Lung (tissue), 11 donors: ENCODE measurements at regions not wholly inside any gene's neighbourhood (a gene's known extent, or its start where the extent isn't known, plus 50 kb on each side); places are given as distances from the start of the nearest gene placed in this dataset.

Experiments used
- ATAC-seq: fragments of 200-7000 bp; cut with Tn5 transposase; one replicate; pipeline ENCODE4 v1.9.1; 2020; ENCODE audit warnings: moderate number of reproducible peaks; ENCODE audit not compliant: insufficient read depth, low FRiP score
- DNase-seq, 3 donors: peaks; one replicate each; pipeline ENCODE4 v3.0.0-alpha.2; 2013 to 2017
- H3K27ac ChIP-seq, 2 donors: one replicate each; pipeline ENCODE4 v1.5.1; 2013; ENCODE audit warnings: mild to moderate bottlenecking in 2 of 2, moderate library complexity in 2 of 2, control low read depth in 1 of 2, inconsistent platforms in 1 of 2, low read depth in 1 of 2, low read length in 1 of 2
- H3K27me3 ChIP-seq, 3 donors: one replicate each; pipeline ENCODE4 v1.5.1; 2013; ENCODE audit warnings: low read length in 2 of 3; ENCODE audit not compliant: control insufficient read depth in 3 of 3, insufficient read depth in 3 of 3
- H3K36me3 ChIP-seq, 4 donors: one replicate each; pipeline ENCODE4 v1.5.1; 2013; ENCODE audit warnings: low read length in 4 of 4, mild to moderate bottlenecking in 1 of 4, moderate library complexity in 1 of 4; ENCODE audit not compliant: control insufficient read depth in 4 of 4, insufficient read depth in 4 of 4
- H3K4me1 ChIP-seq, 5 donors: one replicate each; pipeline ENCODE4 v1.5.1; 2013; ENCODE audit warnings: low read length in 5 of 5, mild to moderate bottlenecking in 2 of 5, moderate library complexity in 1 of 5; ENCODE audit not compliant: control insufficient read depth in 5 of 5, insufficient read depth in 5 of 5
- H3K4me3 ChIP-seq: one replicate; pipeline ENCODE4 v1.5.1; 2013; ENCODE audit warnings: mild to moderate bottlenecking, control low read depth, moderate library complexity
- H3K9ac ChIP-seq, 2 donors: one replicate each; pipeline ENCODE4 v1.5.1; 2013; ENCODE audit warnings: low read length in 2 of 2, control low read depth in 1 of 2; ENCODE audit not compliant: insufficient read depth in 1 of 2
- H3K9me3 ChIP-seq, 4 donors: one replicate each; pipeline ENCODE4 v1.5.1; 2013; ENCODE audit warnings: low read length in 3 of 4, mild to moderate bottlenecking in 1 of 4, moderate library complexity in 1 of 4; ENCODE audit not compliant: control insufficient read depth in 4 of 4, insufficient read depth in 3 of 4
- CTCF ChIP-seq: IDR thresholded peaks from 2 replicates; pipeline ENCODE4 v1.5.1; 2012; ENCODE audit warnings: mild to moderate bottlenecking; ENCODE audit errors: control extremely low read depth, extremely low read depth
- WGBS, 2 donors: extraction: QIAGEN DNeasy Blood & Tissue Kit; methylation state at CpG; one replicate each; pipeline ENCODE4 v1.1.7; 2013; 5-methylcytosine and 5-hydroxymethylcytosine counted together
- donor health status: control.
- donor health status: control.
- donor health status: Bipolar disorder and iron deficiency.
- donor health status: healthy.
- donor health status: DM: yes; HTN: yes; CAD: no.

- peaks cover 0 to 6% (median 0%) of the 10 kb centered on the region in 5 donors for H3K4me1 ChIP-seq
- no peaks in the 10 kb centered on the region for H3K27me3 ChIP-seq
- 53 to 67% methylated on average over 7 of the region's 7 CpGs for WGBS, 2 donors
- no peak overlapping the region for H3K9ac ChIP-seq
- no peak for TF ChIP-seq CTCF
- ATAC-seq: no peak
- no peaks in the 10 kb centered on the region for H3K9me3 ChIP-seq
- no peak overlapping the region for H3K4me3 ChIP-seq
- DNase-seq: peak in 2 of 3 donors; percentile 13 to 20
- no peaks in the 10 kb centered on the region for H3K36me3 ChIP-seq
- no peak overlapping the region for H3K27ac ChIP-seq
Observed at GRCh38 chr13:103759361-103759760, 693.1 kb upstream of the SLC10A2 start.

GRCh38 chr13:103758222-103758621 lies 692.0 kb upstream of the SLC10A2 start:
- Histone ChIP-seq H3K9ac (no peak overlapping the region), H3K36me3 (no peaks in the 10 kb centered on the region), H3K27me3 (no peaks in the 10 kb centered on the region), H3K9me3 (no peaks in the 10 kb centered on the region), H3K27ac (no peak overlapping the region), H3K4me1 (peaks cover 0 to 6% (median 0%) of the 10 kb centered on the region in 5 donors), H3K4me3 (no peak overlapping the region)
- no peak for TF ChIP-seq CTCF
- DNase-seq (no peak), ATAC-seq (no peak)
- 78 to 86% methylated on average over 1 of the region's 1 CpG for WGBS, 2 donors

GRCh38 chr13:103757361-103757760 lies 691.1 kb upstream of the SLC10A2 start:
- Histone ChIP-seq H3K4me3 (no peak overlapping the region), H3K27ac (no peak overlapping the region), H3K9ac (no peak overlapping the region), H3K4me1 (peaks cover 0 to 6% (median 0%) of the 10 kb centered on the region in 5 donors), H3K9me3 (no peaks in the 10 kb centered on the region), H3K36me3 (no peaks in the 10 kb centered on the region), H3K27me3 (no peaks in the 10 kb centered on the region)
- DNase-seq (no peak), ATAC-seq (no peak)
- no peak for TF ChIP-seq CTCF

GRCh38 chr13:103754783-103755182 lies 688.6 kb upstream of the SLC10A2 start:
- H3K27ac ChIP-seq: no peak overlapping the region
- no peak overlapping the region for H3K9ac ChIP-seq
- no peaks in the 10 kb centered on the region for H3K36me3 ChIP-seq
- H3K9me3 ChIP-seq: no peaks in the 10 kb centered on the region
- no peak for TF ChIP-seq CTCF
- ATAC-seq (no peak), DNase-seq (no peak)
- peaks cover 0 to 6% (median 0%) of the 10 kb centered on the region in 5 donors for H3K4me1 ChIP-seq
- 73 to 86% methylated on average over 2 of the region's 2 CpGs for WGBS, 2 donors
- H3K27me3 ChIP-seq: no peaks in the 10 kb centered on the region
- H3K4me3 ChIP-seq: no peak overlapping the region
